Small intestine (tissue), 7 donors: ENCODE measurements at regions not wholly inside any gene's neighbourhood (a gene's known extent, or its start where the extent isn't known, plus 50 kb on each side); places are given as distances from the start of the nearest gene placed in this dataset.
"Not testable (repeated sequence)": the region's sequence is repeated elsewhere in the genome, so short reads cannot be mapped to it uniquely, and the experiment has no call there.

ENCODE experiments used
- DNase-seq, 2 donors: peaks; one replicate each; pipeline versions ENCODE4 v3.0.0 to v3.0.0-alpha.2; 2013
- FAIRE-seq: peaks from 2 replicates; lab custom pipeline; 2012; peaks lifted over from hg19 to GRCh38; lab: Jason Lieb, UNC
- H3K27ac ChIP-seq, 3 donors: one replicate each; pipeline ENCODE4 v1.5.1; 2013; ENCODE audit warnings: low read length in 2 of 3, mild to moderate bottlenecking in 2 of 3, control low read depth in 1 of 3, inconsistent platforms in 1 of 3, low read depth in 1 of 3, moderate library complexity in 1 of 3
- H3K27me3 ChIP-seq, 3 donors: one replicate each; pipeline ENCODE4 v1.6.1; 2013; ENCODE audit warnings: low read length in 3 of 3, inconsistent platforms in 1 of 3; ENCODE audit not compliant: control insufficient read depth in 3 of 3, insufficient read depth in 3 of 3
- H3K36me3 ChIP-seq, 3 donors: one replicate each; pipeline ENCODE4 v1.6.1; 2013; ENCODE audit warnings: low read length in 3 of 3, inconsistent platforms in 1 of 3, low read depth in 1 of 3, mild to moderate bottlenecking in 1 of 3, moderate library complexity in 1 of 3; ENCODE audit not compliant: control insufficient read depth in 3 of 3, insufficient read depth in 2 of 3
- H3K4me1 ChIP-seq, 3 donors: one replicate each; pipeline ENCODE4 v1.6.1; 2013; ENCODE audit warnings: low read length in 2 of 3, inconsistent platforms in 1 of 3, low read depth in 1 of 3, mild to moderate bottlenecking in 1 of 3, moderate library complexity in 1 of 3; ENCODE audit not compliant: control insufficient read depth in 3 of 3, insufficient read depth in 2 of 3
- H3K4me3 ChIP-seq, 3 donors: one replicate each; pipeline ENCODE4 v1.5.1; 2013; ENCODE audit warnings: low read length in 3 of 3, control low read depth in 1 of 3, inconsistent platforms in 1 of 3, low read depth in 1 of 3, mild to moderate bottlenecking in 1 of 3, moderate library complexity in 1 of 3
- H3K9me3 ChIP-seq, 2 donors: one replicate each; pipeline ENCODE4 v1.6.1; 2013; ENCODE audit warnings: low read depth in 1 of 2, low read length in 1 of 2; ENCODE audit not compliant: control insufficient read depth in 2 of 2, insufficient read depth in 1 of 2
- WGBS, 3 donors: extraction: QIAGEN DNeasy Blood & Tissue Kit; methylation state at CpG; one replicate each; pipeline ENCODE4 v1.1.7; 2013; 5-methylcytosine and 5-hydroxymethylcytosine counted together
- donor health status: healthy with polysubstance abuse.
- donor health status: control.
- donor health status: control.
- donor health status: Bipolar disorder and iron deficiency.
- donor health status: healthy.

DNA sequence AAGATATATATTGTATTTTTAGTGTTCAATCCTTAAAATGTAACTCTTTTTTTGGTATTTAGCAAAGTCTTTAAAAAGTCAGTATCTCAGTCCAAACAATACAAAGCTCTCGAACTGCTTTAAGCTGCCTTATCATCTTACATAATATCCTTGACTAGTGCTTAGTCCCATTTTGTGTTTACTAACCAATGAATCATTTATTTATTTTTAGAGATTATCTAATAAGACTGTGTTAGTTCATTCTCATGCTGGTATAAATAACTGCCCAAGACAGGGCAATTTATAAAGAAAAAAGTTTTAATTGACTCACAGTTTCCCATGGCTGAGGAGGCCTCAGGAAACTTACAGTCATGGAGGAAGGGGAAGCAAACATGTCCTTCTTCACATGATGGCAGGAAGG, 248.3 kb upstream of the KYNU start:
- H3K4me1 ChIP-seq, result no peaks in the 10 kb centered on the region
- no peaks in the 10 kb centered on the region for H3K9me3 ChIP-seq
- H3K27ac ChIP-seq, result no peak overlapping the region
- no peak for DNase-seq
- H3K27me3 ChIP-seq, result no peaks in the 10 kb centered on the region
- 10 to 24% (median 13%) methylated on average over 1 of the region's 1 CpG for WGBS, 3 donors
- no peaks in the 10 kb centered on the region for H3K36me3 ChIP-seq
- no peak for FAIRE-seq
- H3K4me3 ChIP-seq, result no peak overlapping the region

GRCh38 chr2:142621287-142621686, 256.2 kb upstream of the KYNU start:
- Histone ChIP-seq H3K36me3 (no peaks in the 10 kb centered on the region), H3K4me3 (no peak overlapping the region), H3K27ac (no peak overlapping the region), H3K4me1 (no peaks in the 10 kb centered on the region), H3K9me3 (no peaks in the 10 kb centered on the region), H3K27me3 (no peaks in the 10 kb centered on the region)
- 37 to 59% (median 45%) methylated on average over 2 of the region's 2 CpGs for WGBS, 3 donors
- FAIRE-seq (no peak), DNase-seq (no peak)

DNA sequence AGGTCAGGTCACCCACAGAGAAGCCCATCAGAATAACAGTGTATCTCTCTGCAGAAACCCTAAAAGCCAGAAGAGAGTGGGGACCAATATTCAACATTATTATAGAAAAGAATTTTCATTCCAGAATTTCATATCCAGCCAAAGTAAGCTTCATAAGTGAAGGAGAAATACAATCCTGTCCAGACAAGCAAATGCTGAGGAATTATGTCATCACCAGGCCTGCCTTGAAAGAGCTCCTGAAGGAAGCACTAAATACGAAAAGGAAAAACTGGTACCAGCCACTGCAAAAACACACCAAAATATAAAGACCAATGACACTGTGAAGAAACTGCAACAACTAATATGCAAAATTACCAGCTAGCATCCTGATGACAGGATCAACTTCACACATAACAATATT, 260.0 kb upstream of the KYNU start:
- FAIRE-seq (no peak), DNase-seq (no peak)
- Histone ChIP-seq H3K4me3 (no peak overlapping the region), H3K27ac (no peak overlapping the region), H3K4me1 (no peaks in the 10 kb centered on the region), H3K9me3 (no peaks in the 10 kb centered on the region), H3K27me3 (no peaks in the 10 kb centered on the region), H3K36me3 (no peaks in the 10 kb centered on the region)
- WGBS, 3 donors, result 79 to 85% (median 79%) methylated on average over 1 of the region's 1 CpG

- H3K36me3 ChIP-seq, result no peaks in the 10 kb centered on the region
- WGBS, 3 donors, result 84 to 90% (median 87%) methylated on average over 9 of the region's 9 CpGs
Observed at GRCh38 chr2:142615876-142616275, 261.6 kb upstream of the KYNU start.

DNA sequence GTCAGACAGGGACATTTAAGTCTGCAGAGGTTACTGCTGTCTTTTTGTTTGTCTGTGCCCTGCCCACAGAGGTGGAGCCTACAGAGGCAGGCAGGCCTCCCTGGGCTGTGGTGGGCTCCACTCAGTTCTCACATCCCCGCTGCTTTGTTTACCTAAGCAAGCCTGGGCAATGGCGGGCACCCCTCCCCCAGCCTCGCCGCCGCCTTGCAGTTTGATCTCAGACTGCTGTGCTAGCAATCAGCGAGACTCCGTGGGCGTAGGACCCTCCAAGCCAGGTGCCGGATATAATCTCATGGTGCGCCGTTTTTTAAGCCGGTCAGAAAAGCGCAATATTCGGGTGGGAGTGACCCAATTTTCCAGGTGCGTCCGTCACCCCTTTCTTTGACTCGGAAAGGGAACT, 264.3 kb upstream of the KYNU start:
- not testable (repeated sequence) for H3K27me3 ChIP-seq, DNase-seq, H3K4me3 ChIP-seq, H3K27ac ChIP-seq, H3K4me1 ChIP-seq, H3K36me3 ChIP-seq, FAIRE-seq, H3K9me3 ChIP-seq
- WGBS, 3 donors, result 81 to 90% (median 89%) methylated on average over 11 to 17 of the region's 17 CpGs

More at GRCh38 chr2:142615876-142616275, 261.6 kb upstream of the KYNU start:
- Histone ChIP-seq H3K27me3 (no peaks in the 10 kb centered on the region), H3K4me3 (no peak overlapping the region), H3K4me1 (no peaks in the 10 kb centered on the region), H3K27ac (no peak overlapping the region), H3K9me3 (no peaks in the 10 kb centered on the region)
- DNase-seq, result no peak
- FAIRE-seq, result no peak

DNA sequence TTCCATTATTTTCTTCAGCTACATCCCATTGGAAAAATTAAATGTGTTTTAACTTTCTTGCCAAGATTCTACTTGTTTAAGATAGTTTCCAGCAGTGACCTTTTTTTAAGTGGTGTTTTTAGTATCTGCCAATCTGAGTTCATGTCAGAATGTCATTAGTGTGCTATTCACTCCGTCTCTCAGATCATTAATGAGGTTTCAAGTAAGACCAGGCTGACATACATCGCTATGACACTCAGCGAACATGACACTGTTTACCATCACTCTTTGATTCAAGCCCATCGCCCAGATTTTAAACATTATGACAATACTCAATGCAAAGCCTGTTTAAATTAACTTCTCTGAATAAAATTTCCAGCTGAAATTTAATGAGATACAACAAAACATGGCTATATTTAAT, 272.0 kb upstream of the KYNU start:
- no peaks in the 10 kb centered on the region for H3K4me1 ChIP-seq
- 53 to 56% (median 55%) methylated on average over 4 of the region's 4 CpGs for WGBS, 3 donors
- no peaks in the 10 kb centered on the region for H3K27me3 ChIP-seq
- DNase-seq (no peak), FAIRE-seq (no peak)
- no peaks in the 10 kb centered on the region for H3K9me3 ChIP-seq
- H3K27ac ChIP-seq, result no peak overlapping the region
- H3K4me3 ChIP-seq, result no peak overlapping the region
- no peaks in the 10 kb centered on the region for H3K36me3 ChIP-seq

GRCh38 chr2:142603759-142604158, 273.7 kb upstream of the KYNU start:
- FAIRE-seq, result no peak
- Histone ChIP-seq H3K27me3 (no peaks in the 10 kb centered on the region), H3K4me3 (no peak overlapping the region), H3K4me1 (no peaks in the 10 kb centered on the region), H3K27ac (no peak overlapping the region), H3K9me3 (no peaks in the 10 kb centered on the region), H3K36me3 (no peaks in the 10 kb centered on the region)
- no peak for DNase-seq
- 32 to 61% (median 50%) methylated on average over 1 of the region's 1 CpG for WGBS, 3 donors

GRCh38 chr2:142602418-142602989, 275.0 kb upstream of the KYNU start:
- no peaks in the 10 kb centered on the region for H3K36me3 ChIP-seq
- H3K27me3 ChIP-seq, result no peaks in the 10 kb centered on the region
- FAIRE-seq, result no peak
- no peaks in the 10 kb centered on the region for H3K9me3 ChIP-seq
- no peak overlapping the region for H3K4me3 ChIP-seq
- no peak overlapping the region for H3K27ac ChIP-seq
- no peak for DNase-seq
- no peaks in the 10 kb centered on the region for H3K4me1 ChIP-seq

- no peak for FAIRE-seq
- H3K9me3 ChIP-seq, result no peaks in the 10 kb centered on the region
- 72 to 77% (median 77%) methylated on average over 7 of the region's 7 CpGs for WGBS, 3 donors
- no peaks in the 10 kb centered on the region for H3K4me1 ChIP-seq
- no peak overlapping the region for H3K4me3 ChIP-seq
- no peaks in the 10 kb centered on the region for H3K36me3 ChIP-seq
- no peaks in the 10 kb centered on the region for H3K27me3 ChIP-seq
- no peak overlapping the region for H3K27ac ChIP-seq
- no peak for DNase-seq
Observed at GRCh38 chr2:142601794-142602193, 275.7 kb upstream of the KYNU start.
